ENCODE measurements at regions not wholly inside any gene's neighbourhood (a gene's known extent, or its start where the extent isn't known, plus 50 kb on each side); places are given as distances from the start of the nearest gene placed in this dataset.
A peak's percentile ranks its signal among the peaks of the same experiment; 100 is the strongest.
"Not testable (repeated sequence)": the region's sequence is repeated elsewhere in the genome, so short reads cannot be mapped to it uniquely, and the experiment has no call there.

- POLR2A ChIA-PET; CTCF ChIA-PET; H3K4me3 ChIP-seq (ENCODE audit: low read depth, low read length): not testable (repeated sequence)
These were observed 250.1 kb upstream of the MAGEB16 start for GRCh38 chrX:35548003-35548402.

GRCh38 chrX:35557916-35558315 lies 240.2 kb upstream of the MAGEB16 start:
- no peaks in the 10 kb centered on the region for H3K4me1 ChIP-seq (ENCODE audit: control insufficient read depth, insufficient read depth, low read length)
- TF ChIP-seq ZNF837 (tag by site-specific recombination; IDR thresholded peaks at IDR 0.05), result no peak
- TF ChIP-seq ZNF571 (tag by site-specific recombination; IDR thresholded peaks at IDR 0.05), result no peak
- TF ChIP-seq ZNF654 (tag by site-specific recombination; IDR thresholded peaks at IDR 0.05; ENCODE audit: low read depth), result no peak
- TF ChIP-seq ZNF785 (tag by site-specific recombination; IDR thresholded peaks at IDR 0.05), result no peak
- TF ChIP-seq ZNF830 (tag by site-specific recombination; IDR thresholded peaks at IDR 0.05; ENCODE audit: low read depth), result no peak
- TF ChIP-seq, protein P1, sequence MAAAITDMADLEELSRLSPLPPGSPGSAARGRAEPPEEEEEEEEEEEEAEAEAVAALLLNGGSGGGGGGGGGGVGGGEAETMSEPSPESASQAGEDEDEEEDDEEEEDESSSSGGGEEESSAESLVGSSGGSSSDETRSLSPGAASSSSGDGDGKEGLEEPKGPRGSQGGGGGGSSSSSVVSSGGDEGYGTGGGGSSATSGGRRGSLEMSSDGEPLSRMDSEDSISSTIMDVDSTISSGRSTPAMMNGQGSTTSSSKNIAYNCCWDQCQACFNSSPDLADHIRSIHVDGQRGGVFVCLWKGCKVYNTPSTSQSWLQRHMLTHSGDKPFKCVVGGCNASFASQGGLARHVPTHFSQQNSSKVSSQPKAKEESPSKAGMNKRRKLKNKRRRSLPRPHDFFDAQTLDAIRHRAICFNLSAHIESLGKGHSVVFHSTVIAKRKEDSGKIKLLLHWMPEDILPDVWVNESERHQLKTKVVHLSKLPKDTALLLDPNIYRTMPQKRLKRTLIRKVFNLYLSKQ (tag by site-specific recombination; IDR thresholded peaks at IDR 0.05; ENCODE audit: borderline replicate concordance), result no peak
- no peak for TF ChIP-seq ZNF16 (tag by site-specific recombination; IDR thresholded peaks at IDR 0.05; ENCODE audit: low read depth)
- no peak for TF ChIP-seq ZNF791 (tag by site-specific recombination; IDR thresholded peaks at IDR 0.05)
- TF ChIP-seq ZNF362 (tag by site-specific recombination; IDR thresholded peaks at IDR 0.05), result no peak
- no peak for TF ChIP-seq CTCF (tag by site-specific recombination; IDR thresholded peaks at IDR 0.05)
- TF ChIP-seq ZNF391 (tag by site-specific recombination; IDR thresholded peaks at IDR 0.05; ENCODE audit: borderline replicate concordance, low read depth), result no peak
- TF ChIP-seq ZNF843 (tag by site-specific recombination; IDR thresholded peaks at IDR 0.05), result no peak
- no peak for TF ChIP-seq ZNF664 (tag by site-specific recombination; IDR thresholded peaks at IDR 0.05)
- no peak for TF ChIP-seq ZNF175 (tag by site-specific recombination; IDR thresholded peaks at IDR 0.05)
- H3K4me3 ChIP-seq (ENCODE audit: low read depth, low read length), result no peak overlapping the region
- H3K27ac ChIP-seq (ENCODE audit: extremely low read depth, low read depth, low read length), result no peak overlapping the region
- ChIA-PET POLR2A (no interaction called here), CTCF (no interaction called here)
- H3K36me3 ChIP-seq (ENCODE audit: control insufficient read depth in 2 of 2, insufficient read depth in 1 of 2, low read length in 2 of 2), result no peaks in the 10 kb centered on the region
- no peaks in the 10 kb centered on the region for H3K9me3 ChIP-seq (ENCODE audit: control insufficient read depth, insufficient read depth, low read depth, low read length)

More at GRCh38 chrX:35548003-35548402, 250.1 kb upstream of the MAGEB16 start:
- H3K9me3 ChIP-seq (ENCODE audit: control insufficient read depth, insufficient read depth, low read depth, low read length); H3K36me3 ChIP-seq (ENCODE audit: control insufficient read depth in 2 of 2, insufficient read depth in 1 of 2, low read length in 2 of 2); H3K27ac ChIP-seq (ENCODE audit: extremely low read depth, low read depth, low read length); H3K4me1 ChIP-seq (ENCODE audit: control insufficient read depth, insufficient read depth, low read length): not testable (repeated sequence)
- peak; percentile 94 for TF ChIP-seq PRDM1 (tag by site-specific recombination; IDR thresholded peaks at IDR 0.05)

DNA sequence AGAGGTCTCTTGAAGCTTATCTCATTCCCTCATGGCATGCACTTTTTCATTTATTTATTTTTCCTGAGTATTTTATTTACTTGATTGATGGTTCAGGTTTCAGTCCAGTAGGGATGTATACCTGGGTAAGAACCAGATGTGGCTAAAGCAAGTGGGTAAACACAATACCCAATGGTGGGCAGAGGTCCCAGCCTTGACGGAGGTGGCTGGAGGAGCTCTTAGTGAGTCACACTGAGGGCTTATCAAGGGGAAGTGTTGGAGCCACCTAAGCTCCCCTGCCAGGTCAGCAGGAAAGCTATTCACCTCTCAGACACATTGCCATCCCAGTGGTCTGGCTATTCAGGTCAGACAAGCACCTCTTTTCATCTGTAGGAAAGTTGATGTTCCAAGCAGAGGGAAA lies 236.2 kb upstream of the MAGEB16 start:
- POLR2A ChIA-PET, result no interaction called here
- Histone ChIP-seq H3K9me3 (ENCODE audit: control insufficient read depth, insufficient read depth, low read depth, low read length) (no peaks in the 10 kb centered on the region), H3K4me3 (ENCODE audit: low read depth, low read length) (no peak overlapping the region), H3K36me3 (ENCODE audit: control insufficient read depth in 2 of 2, insufficient read depth in 1 of 2, low read length in 2 of 2) (no peaks in the 10 kb centered on the region), H3K4me1 (ENCODE audit: control insufficient read depth, insufficient read depth, low read length) (no peaks in the 10 kb centered on the region), H3K27ac (ENCODE audit: extremely low read depth, low read depth, low read length) (no peak overlapping the region)
- TF ChIP-seq ZNF791 (tag by site-specific recombination; IDR thresholded peaks at IDR 0.05), result no peak
- TF ChIP-seq ZNF423 (tag by site-specific recombination; IDR thresholded peaks at IDR 0.05), result no peak
- no peak for TF ChIP-seq SCRT1 (tag by site-specific recombination; IDR thresholded peaks at IDR 0.05; ENCODE audit: borderline replicate concordance)
- TF ChIP-seq REPIN1 (tag by site-specific recombination; IDR thresholded peaks at IDR 0.05; ENCODE audit: low read depth), result no peak
- no peak for TF ChIP-seq ZNF391 (tag by site-specific recombination; IDR thresholded peaks at IDR 0.05; ENCODE audit: borderline replicate concordance, low read depth)
- no peak for TF ChIP-seq SP7 (tag by site-specific recombination; IDR thresholded peaks at IDR 0.05)
- TF ChIP-seq, protein P2, sequence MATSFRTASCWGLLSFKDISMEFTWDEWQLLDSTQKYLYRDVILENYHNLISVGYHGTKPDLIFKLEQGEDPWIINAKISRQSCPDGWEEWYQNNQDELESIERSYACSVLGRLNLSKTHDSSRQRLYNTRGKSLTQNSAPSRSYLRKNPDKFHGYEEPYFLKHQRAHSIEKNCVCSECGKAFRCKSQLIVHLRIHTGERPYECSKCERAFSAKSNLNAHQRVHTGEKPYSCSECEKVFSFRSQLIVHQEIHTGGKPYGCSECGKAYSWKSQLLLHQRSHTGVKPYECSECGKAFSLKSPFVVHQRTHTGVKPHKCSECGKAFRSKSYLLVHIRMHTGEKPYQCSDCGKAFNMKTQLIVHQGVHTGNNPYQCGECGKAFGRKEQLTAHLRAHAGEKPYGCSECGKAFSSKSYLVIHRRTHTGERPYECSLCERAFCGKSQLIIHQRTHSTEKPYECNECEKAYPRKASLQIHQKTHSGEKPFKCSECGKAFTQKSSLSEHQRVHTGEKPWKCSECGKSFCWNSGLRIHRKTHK (tag by site-specific recombination; IDR thresholded peaks at IDR 0.05), result no peak
- TF ChIP-seq ZNF596 (tag by site-specific recombination; IDR thresholded peaks at IDR 0.05), result no peak
- TF ChIP-seq ZNF362 (tag by site-specific recombination; IDR thresholded peaks at IDR 0.05), result no peak
- CTCF ChIA-PET, result no interaction called here

Measured in HEK293 (cell line).